VCaP (cell line): ENCODE measurements at regions not wholly inside any gene's neighbourhood (a gene's known extent, or its start where the extent isn't known, plus 50 kb on each side); places are given as distances from the start of the nearest gene placed in this dataset.

Experiments
- H3K27ac ChIP-seq: fragments of 450-650 bp; 2 replicates; pipeline ENCODE4 v1.5.1; 2017
- CTCF ChIP-seq: fragments of 450-650 bp; conservative IDR thresholded peaks from 2 replicates; pipeline ENCODE4 v1.5.1; 2017; ENCODE audit warnings: mild to moderate bottlenecking, moderate library complexity

GRCh38 chr2:181746844-181747243, 66.5 kb upstream of the NEUROD1 start:
- no peak overlapping the region for H3K27ac ChIP-seq
- TF ChIP-seq CTCF, result no peak

- no peak overlapping the region for H3K27ac ChIP-seq
- no peak for TF ChIP-seq CTCF
These were observed 70.0 kb upstream of the NEUROD1 start for GRCh38 chr2:181750305-181750704.

- H3K27ac ChIP-seq, result no peak overlapping the region
- TF ChIP-seq CTCF, result no peak
These were observed 71.1 kb upstream of the NEUROD1 start for GRCh38 chr2:181751266-181752030.

- H3K27ac ChIP-seq, result no peak overlapping the region
- no peak for TF ChIP-seq CTCF
These were observed 72.0 kb upstream of the NEUROD1 start for GRCh38 chr2:181752301-181752700.

GRCh38 chr2:181753686-181754085, 73.4 kb upstream of the NEUROD1 start:
- no peak overlapping the region for H3K27ac ChIP-seq
- no peak for TF ChIP-seq CTCF

GRCh38 chr2:181754105-181754504, 73.8 kb upstream of the NEUROD1 start:
- no peak for TF ChIP-seq CTCF
- H3K27ac ChIP-seq, result no peak overlapping the region

- no peak for TF ChIP-seq CTCF
- no peak overlapping the region for H3K27ac ChIP-seq
These were observed 74.9 kb upstream of the NEUROD1 start for GRCh38 chr2:181755181-181755580.
